NB4 (cell line): ENCODE measurements at regions not wholly inside any gene's neighbourhood (a gene's known extent, or its start where the extent isn't known, plus 50 kb on each side); places are given as distances from the start of the nearest gene placed in this dataset.

ENCODE experiments used
- CTCF ChIP-seq: IDR thresholded peaks from one replicate; pipeline ENCODE4 v1.5.1; 2012; ENCODE audit warnings: low read depth, low read length
- MAX ChIP-seq: IDR thresholded peaks from 2 replicates; pipeline ENCODE4 v1.6.1; 2011; ENCODE audit warnings: low read depth, low read length
- MYC ChIP-seq: IDR thresholded peaks from 2 replicates; pipeline ENCODE4 v1.6.1; 2011; ENCODE audit warnings: low read depth, low read length
- POLR2A ChIP-seq: IDR thresholded peaks from 2 replicates; pipeline ENCODE4 v1.6.1; 2011; ENCODE audit warnings: mild to moderate bottlenecking; ENCODE audit not compliant: insufficient read length; ENCODE audit errors: extremely low read depth

- no peak for TF ChIP-seq POLR2A
- TF ChIP-seq MYC = no peak
- no peak for TF ChIP-seq CTCF
- no peak for TF ChIP-seq MAX
Measured at GRCh38 chr1:187516874-187517273, 688.1 kb downstream of the PLA2G4A start.
